Smooth muscle cell (in vitro differentiated cells): ENCODE measurements at regions not wholly inside any gene's neighbourhood (a gene's known extent, or its start where the extent isn't known, plus 50 kb on each side); places are given as distances from the start of the nearest gene placed in this dataset.

Experiments used
- DNase-seq: peaks from one replicate; lab custom pipeline; 2025; ENCODE audit not compliant: unreplicated experiment; lab: John Stamatoyannopoulos, UW
- H2AFZ ChIP-seq: fragments of 200-600 bp; sonication (generic); 2 replicates; pipeline ENCODE4 v1.6.0; 2016; ENCODE audit warnings: antibody characterized with exemption, low read depth, mild to moderate bottlenecking
- H3F3A ChIP-seq: fragments of 200-600 bp; sonication (generic); 2 replicates; pipeline ENCODE4 v1.6.0; 2017; ENCODE audit warnings: antibody characterized with exemption, low read depth
- H3K27ac ChIP-seq: fragments of 200-600 bp; sonication (generic); 2 replicates; pipeline ENCODE4 v1.5.1; 2016; ENCODE audit warnings: low read depth, mild to moderate bottlenecking
- H3K27me3 ChIP-seq: fragments of 200-600 bp; sonication (generic); 2 replicates; pipeline ENCODE4 v1.6.1; 2016; ENCODE audit warnings: low read depth, mild to moderate bottlenecking
- H3K36me3 ChIP-seq: fragments of 200-600 bp; sonication (generic); 2 replicates; pipeline ENCODE4 v1.5.1; 2016; ENCODE audit warnings: low read depth
- H3K4me1 ChIP-seq: fragments of 200-600 bp; sonication (generic); 2 replicates; pipeline ENCODE4 v1.5.1; 2016; ENCODE audit warnings: low read depth
- H3K4me2 ChIP-seq: fragments of 200-600 bp; sonication (generic); 2 replicates; pipeline ENCODE4 v1.6.0; 2016; ENCODE audit warnings: mild to moderate bottlenecking
- H3K4me3 ChIP-seq: fragments of 200-600 bp; sonication (generic); 2 replicates; pipeline ENCODE4 v1.5.1; 2016; ENCODE audit warnings: mild to moderate bottlenecking
- H3K79me2 ChIP-seq: fragments of 200-600 bp; sonication (generic); 2 replicates; pipeline ENCODE4 v1.6.0; 2016; ENCODE audit warnings: low read depth, mild to moderate bottlenecking
- H3K9ac ChIP-seq: fragments of 200-600 bp; sonication (generic); 2 replicates; pipeline ENCODE4 v1.6.0; 2016; ENCODE audit warnings: low read depth
- H3K9me3 ChIP-seq: fragments of 200-600 bp; sonication (generic); replicated peaks from 2 replicates; pipeline ENCODE4 v1.5.1; 2016; ENCODE audit warnings: low read depth
- H4K20me1 ChIP-seq: fragments of 200-600 bp; sonication (generic); 2 replicates; pipeline ENCODE4 v1.6.0; 2016; ENCODE audit warnings: low read depth
- WGBS: methylation state at CpG from one replicate; pipeline ENCODE4 v1.1.7; 2016; ENCODE audit warnings: low lambda C conversion rate; 5-methylcytosine and 5-hydroxymethylcytosine counted together
- TF ChIP-seq, protein P1 (sequence below): fragments of 200-600 bp; sonication (generic); IDR thresholded peaks from 2 replicates; pipeline ENCODE4 v1.5.1; 2017; ENCODE audit warnings: borderline replicate concordance, mild to moderate bottlenecking, antibody characterized with exemption; ENCODE audit not compliant: insufficient read depth, poor library complexity, severe bottlenecking

DNA sequence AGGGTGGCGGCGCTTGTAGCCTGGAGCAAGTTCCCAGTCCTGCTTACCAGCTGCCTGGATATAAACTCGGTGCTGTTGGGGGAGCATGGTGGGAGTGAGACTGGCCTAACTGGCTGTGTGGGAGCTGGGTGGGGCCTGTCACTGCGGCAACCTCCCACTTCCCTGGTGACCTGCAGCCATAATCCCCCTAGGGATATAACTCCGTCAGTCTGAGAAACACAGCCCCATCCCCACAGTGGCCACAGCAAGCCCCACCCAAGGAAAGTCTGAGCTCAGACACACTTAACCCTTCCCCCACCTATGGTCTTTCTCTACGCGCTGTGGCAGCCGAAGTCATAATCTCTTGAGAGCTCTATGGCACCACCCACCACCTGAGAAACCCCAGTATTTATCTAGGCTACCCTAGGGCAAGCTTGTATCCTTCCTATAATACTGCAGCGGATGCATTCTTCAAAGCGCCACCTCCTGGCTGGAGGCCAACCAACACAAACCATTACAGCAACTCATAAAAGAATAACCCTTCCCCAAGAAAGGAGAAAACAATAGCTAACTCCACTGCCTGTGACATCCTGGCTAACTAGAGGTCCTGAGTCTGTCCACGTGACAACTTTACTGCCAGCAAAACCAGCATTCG, 57.4 kb downstream of the ZNF648 start:
- no peak overlapping the region for H3K4me2 ChIP-seq
- no peak for DNase-seq
- TF ChIP-seq, protein P1, sequence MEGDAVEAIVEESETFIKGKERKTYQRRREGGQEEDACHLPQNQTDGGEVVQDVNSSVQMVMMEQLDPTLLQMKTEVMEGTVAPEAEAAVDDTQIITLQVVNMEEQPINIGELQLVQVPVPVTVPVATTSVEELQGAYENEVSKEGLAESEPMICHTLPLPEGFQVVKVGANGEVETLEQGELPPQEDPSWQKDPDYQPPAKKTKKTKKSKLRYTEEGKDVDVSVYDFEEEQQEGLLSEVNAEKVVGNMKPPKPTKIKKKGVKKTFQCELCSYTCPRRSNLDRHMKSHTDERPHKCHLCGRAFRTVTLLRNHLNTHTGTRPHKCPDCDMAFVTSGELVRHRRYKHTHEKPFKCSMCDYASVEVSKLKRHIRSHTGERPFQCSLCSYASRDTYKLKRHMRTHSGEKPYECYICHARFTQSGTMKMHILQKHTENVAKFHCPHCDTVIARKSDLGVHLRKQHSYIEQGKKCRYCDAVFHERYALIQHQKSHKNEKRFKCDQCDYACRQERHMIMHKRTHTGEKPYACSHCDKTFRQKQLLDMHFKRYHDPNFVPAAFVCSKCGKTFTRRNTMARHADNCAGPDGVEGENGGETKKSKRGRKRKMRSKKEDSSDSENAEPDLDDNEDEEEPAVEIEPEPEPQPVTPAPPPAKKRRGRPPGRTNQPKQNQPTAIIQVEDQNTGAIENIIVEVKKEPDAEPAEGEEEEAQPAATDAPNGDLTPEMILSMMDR: no peak

GRCh38 chr1:182003025-182003725, 58.3 kb downstream of the ZNF648 start:
- TF ChIP-seq, protein P1: no peak
- Histone ChIP-seq H3K9me3 (no peaks in the 10 kb centered on the region), H3K36me3 (no peaks in the 10 kb centered on the region), H3K4me1 (no peaks in the 10 kb centered on the region), H3K79me2 (no peaks in the 10 kb centered on the region), H3K27me3 (no peaks in the 10 kb centered on the region), H3F3A (no peaks in the 10 kb centered on the region), H2AFZ (no peak overlapping the region), H3K4me3 (no peak overlapping the region), H3K9ac (no peak overlapping the region), H3K27ac (no peak overlapping the region), H3K4me2 (no peak overlapping the region), H4K20me1 (no peaks in the 10 kb centered on the region)
- DNase-seq: no peak
- WGBS: 83% methylated on average over 10 of the region's 10 CpGs

More for the DNA sequence above, 57.4 kb downstream of the ZNF648 start:
- Histone ChIP-seq H3K27me3 (no peaks in the 10 kb centered on the region), H3K9ac (no peak overlapping the region), H4K20me1 (no peaks in the 10 kb centered on the region), H3K9me3 (no peaks in the 10 kb centered on the region), H3K79me2 (no peaks in the 10 kb centered on the region), H2AFZ (no peak overlapping the region), H3K27ac (no peak overlapping the region), H3K36me3 (no peaks in the 10 kb centered on the region), H3K4me1 (no peaks in the 10 kb centered on the region), H3F3A (no peaks in the 10 kb centered on the region), H3K4me3 (no peak overlapping the region)
- 81% methylated on average over 12 of the region's 12 CpGs for WGBS

DNA sequence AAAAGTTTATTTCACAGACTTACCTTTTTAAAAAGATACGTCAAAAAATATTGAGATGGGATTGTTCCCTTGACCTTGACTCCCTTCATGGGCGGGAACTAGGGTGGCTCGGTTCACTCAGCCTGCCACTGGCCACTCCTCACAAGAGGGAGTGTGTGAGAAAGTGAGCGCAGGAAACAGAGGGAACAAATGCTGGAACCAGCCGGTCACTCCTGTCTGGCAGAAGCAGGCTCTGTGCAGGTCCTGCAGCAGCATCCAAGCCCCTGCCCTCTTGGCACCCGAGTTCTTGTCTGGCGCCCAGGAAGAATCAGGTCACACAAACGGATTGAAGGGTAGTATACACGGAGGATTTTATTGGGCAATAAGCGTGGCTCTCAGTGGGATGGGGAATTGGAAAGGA, 58.9 kb downstream of the ZNF648 start:
- no peaks in the 10 kb centered on the region for H4K20me1 ChIP-seq
- no peaks in the 10 kb centered on the region for H3K36me3 ChIP-seq
- H3K9ac ChIP-seq: no peak overlapping the region
- no peaks in the 10 kb centered on the region for H3K27me3 ChIP-seq
- no peak overlapping the region for H3K27ac ChIP-seq
- H3K4me3 ChIP-seq: no peak overlapping the region
- no peaks in the 10 kb centered on the region for H3K4me1 ChIP-seq
- H2AFZ ChIP-seq: no peak overlapping the region
- WGBS: 76% methylated on average over 10 of the region's 10 CpGs
- no peaks in the 10 kb centered on the region for H3K79me2 ChIP-seq
- no peak for DNase-seq
- H3F3A ChIP-seq: no peaks in the 10 kb centered on the region
- TF ChIP-seq, protein P1: no peak
- H3K4me2 ChIP-seq: no peak overlapping the region
- no peaks in the 10 kb centered on the region for H3K9me3 ChIP-seq
